HG02571 (cell line): ENCODE measurements at regions not wholly inside any gene's neighbourhood (a gene's known extent, or its start where the extent isn't known, plus 50 kb on each side); places are given as distances from the start of the nearest gene placed in this dataset.

Experiments
- ATAC-seq: cut with Tn5 transposase; IDR thresholded peaks from one replicate; pipeline ENCODE4 v1.9.1; 2021; ENCODE audit warnings: mild to moderate bottlenecking, moderate library complexity; ENCODE audit not compliant: unreplicated experiment

- ATAC-seq: no peak
Observed at GRCh38 chr10:128485701-128486235, 359.5 kb upstream of the MKI67 start.

- no peak for ATAC-seq
Observed at GRCh38 chr10:128487517-128487916, 361.3 kb upstream of the MKI67 start.

GRCh38 chr10:128489324-128490247 is 363.4 kb upstream of the MKI67 start:
- no peak for ATAC-seq

- ATAC-seq: no peak
Observed at GRCh38 chr10:128491686-128492085, 365.5 kb upstream of the MKI67 start.

DNA sequence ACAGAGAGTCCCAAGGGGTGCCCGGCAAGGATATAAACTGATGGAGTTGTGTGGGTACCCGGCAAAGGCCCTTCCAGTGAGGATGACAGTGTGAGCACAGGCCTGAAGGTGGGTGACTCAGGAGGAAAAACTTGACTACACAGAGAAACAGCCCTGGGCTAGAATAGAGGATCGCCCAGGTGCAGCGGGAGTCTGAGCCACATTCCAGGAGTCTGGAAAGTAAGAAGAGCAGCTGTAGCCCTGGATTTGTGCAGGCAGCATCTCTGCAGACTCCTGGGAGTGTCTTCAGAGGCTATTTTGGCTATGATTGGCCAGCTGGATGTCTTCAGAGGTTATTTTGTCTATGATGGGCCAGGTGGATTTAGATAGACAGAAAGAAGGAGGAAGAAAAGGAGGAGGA is 367.6 kb upstream of the MKI67 start:
- no peak for ATAC-seq

DNA sequence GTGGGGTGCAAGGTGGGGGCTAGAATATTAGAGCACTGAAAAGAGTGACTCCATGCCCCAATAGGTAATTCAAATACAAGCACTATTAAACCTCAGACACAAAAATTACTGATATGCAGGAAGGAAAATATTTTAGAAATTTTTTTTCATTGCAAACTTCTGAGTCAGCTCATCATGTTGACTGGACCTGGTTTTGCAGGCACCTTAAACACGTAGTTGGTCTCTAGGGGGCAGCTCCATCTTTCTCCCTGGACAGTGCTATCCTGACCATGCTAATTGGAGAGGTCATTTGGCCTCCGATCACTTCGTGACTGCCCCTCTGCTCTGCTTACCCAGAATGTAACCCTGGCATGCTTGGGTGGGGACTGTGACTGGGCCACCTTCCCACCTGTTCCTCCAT is 368.4 kb upstream of the MKI67 start:
- ATAC-seq: no peak

DNA sequence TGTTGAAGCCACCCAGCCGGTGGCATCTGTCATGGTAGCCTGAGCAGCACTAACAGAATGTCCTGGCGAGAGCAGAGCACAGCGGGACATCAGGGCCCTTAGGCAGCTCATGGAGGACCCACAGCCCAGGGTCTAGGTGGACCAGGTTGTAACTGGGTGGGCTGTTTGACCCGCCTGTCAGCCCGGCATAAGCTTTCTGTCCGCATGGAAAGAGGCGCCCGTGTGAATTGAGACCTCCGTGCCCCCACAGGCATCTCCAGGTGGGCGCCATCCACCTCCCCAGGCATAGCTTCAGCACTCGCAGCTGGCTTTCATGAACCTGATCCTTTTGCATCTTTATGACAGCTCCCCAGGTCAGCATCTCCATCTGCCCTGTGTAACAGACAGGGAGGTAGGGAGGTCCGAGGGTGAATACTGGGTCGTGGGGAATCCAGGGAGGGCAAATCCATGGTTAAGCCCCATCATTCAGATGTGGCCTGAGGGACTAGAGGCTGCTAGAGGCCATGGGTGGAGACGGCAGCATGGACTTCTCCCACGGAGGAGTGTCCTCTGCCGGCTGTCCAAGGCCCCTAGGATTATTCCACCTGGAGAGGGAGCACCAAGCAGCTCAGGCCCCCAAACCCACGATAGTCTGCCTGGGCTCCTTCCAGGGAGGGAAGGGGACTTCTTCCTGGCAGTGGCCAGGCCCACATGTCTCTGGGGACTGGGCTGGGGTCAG is 371.6 kb upstream of the MKI67 start:
- no peak for ATAC-seq

DNA sequence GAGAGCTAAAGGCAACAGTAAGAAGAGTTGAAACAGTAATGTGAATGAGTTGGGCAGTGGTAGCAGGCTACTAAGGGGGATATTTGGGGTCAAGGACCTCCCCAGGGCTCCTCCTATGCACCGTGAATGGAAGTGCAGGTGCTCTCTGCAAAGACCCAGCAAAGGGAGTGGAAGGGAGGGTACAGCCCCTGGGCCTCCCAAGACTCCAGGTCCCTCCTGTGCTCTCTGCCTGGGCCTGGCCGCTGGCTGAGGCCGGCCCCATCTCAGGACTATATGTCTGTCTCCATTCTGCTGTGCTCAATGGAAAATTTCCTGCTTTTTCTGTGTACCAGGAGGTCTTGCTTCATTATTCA is 372.1 kb upstream of the MKI67 start:
- no peak for ATAC-seq

GRCh38 chr10:128498746-128499145 is 372.5 kb upstream of the MKI67 start:
- ATAC-seq: no peak

DNA sequence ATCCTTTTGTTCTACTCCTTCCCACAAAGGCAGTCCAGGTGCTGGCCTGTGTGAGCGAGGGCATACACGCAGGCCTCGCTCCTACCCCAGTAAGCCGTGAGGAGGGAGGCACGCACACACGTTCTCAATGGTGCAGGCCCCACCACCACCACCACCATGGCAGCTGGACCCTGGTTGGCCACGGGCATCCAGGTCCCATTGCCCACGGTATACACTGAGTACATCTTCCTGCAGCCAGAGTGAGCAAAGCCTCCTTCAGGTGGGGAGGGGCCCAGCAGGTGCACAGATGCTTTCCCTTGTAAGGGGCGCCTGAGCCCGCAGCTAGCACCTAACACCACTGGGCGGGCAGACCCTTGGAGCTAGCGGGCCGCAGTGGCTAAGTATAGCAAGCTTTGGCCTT is 373.3 kb upstream of the MKI67 start:
- no peak for ATAC-seq

DNA sequence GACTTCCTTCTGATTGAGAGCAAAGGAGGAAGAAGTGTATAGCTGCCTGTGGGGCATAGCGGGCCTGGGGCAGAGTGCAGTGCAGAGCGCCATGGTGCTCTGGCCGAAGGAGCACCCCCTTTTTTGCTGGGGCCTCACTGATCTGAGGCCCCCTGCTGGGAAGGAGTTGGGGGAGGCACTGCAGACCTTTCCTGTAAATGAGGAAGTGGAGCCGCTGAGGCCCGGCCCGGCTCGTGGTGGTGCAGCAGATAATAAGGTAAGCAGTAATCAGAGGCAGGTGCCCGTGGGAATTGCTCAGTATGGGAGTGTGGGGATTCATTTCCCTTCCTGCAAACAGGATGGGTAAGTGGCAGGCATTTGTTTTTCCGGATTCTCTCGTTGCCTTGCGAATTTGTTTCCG is 373.7 kb upstream of the MKI67 start:
- ATAC-seq: no peak

- no peak for ATAC-seq
Observed at GRCh38 chr10:128500642-128501041, 374.4 kb upstream of the MKI67 start.

- no peak for ATAC-seq
Observed at GRCh38 chr10:128505346-128505745, 379.1 kb upstream of the MKI67 start.

- no peak for ATAC-seq
Observed at GRCh38 chr10:128506423-128506822, 380.2 kb upstream of the MKI67 start.

- no peak for ATAC-seq
Observed at GRCh38 chr10:128507066-128507465, 380.8 kb upstream of the MKI67 start.

- no peak for ATAC-seq
Observed at GRCh38 chr10:128511284-128511683, 385.1 kb upstream of the MKI67 start.

DNA sequence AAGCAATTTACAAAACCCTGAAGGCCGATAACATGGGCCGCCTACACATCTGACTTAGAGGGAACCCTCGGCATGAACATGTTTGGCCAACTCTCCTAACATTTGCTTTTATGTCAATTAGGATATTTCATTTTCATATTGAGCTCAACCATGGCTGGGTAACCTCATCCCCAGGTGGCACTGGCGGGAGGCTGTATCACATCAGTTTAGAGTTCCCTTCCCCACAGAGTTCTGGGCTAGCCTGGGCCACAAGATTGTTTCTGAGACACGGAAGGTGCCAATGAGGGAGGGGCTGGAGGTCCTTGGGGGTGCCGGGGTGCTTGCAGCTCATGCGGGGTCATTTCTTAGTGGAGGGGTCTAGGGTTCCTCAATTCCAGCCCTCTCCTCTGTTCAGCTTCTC is 386.5 kb upstream of the MKI67 start:
- no peak for ATAC-seq

GRCh38 chr10:128514536-128514935 is 388.3 kb upstream of the MKI67 start:
- ATAC-seq: no peak

GRCh38 chr10:128516180-128516579 is 390.0 kb upstream of the MKI67 start:
- no peak for ATAC-seq

- no peak for ATAC-seq
Observed at GRCh38 chr10:128517167-128517566, 390.9 kb upstream of the MKI67 start.

GRCh38 chr10:128518000-128518399 is 391.8 kb upstream of the MKI67 start:
- ATAC-seq: no peak

GRCh38 chr10:128519581-128519980 is 393.4 kb upstream of the MKI67 start:
- no peak for ATAC-seq
